GM06990 (cell line): ENCODE measurements at regions not wholly inside any gene's neighbourhood (a gene's known extent, or its start where the extent isn't known, plus 50 kb on each side); places are given as distances from the start of the nearest gene placed in this dataset.

Experiments used
- DNase-seq: peaks from one replicate; pipeline ENCODE4 v3.0.0-alpha.2; 2011; ENCODE audit not compliant: insufficient read length; ENCODE audit errors: extremely low read depth
- H3K27me3 ChIP-seq: replicated peaks from 2 replicates; pipeline ENCODE4 v1.6.0; 2011; ENCODE audit warnings: low read length; ENCODE audit not compliant: control insufficient read depth, insufficient read depth
- H3K36me3 ChIP-seq: 2 replicates; pipeline ENCODE4 v1.5.1; 2011; ENCODE audit warnings: low read length; ENCODE audit not compliant: control insufficient read depth, insufficient read depth
- H3K4me3 ChIP-seq: replicated peaks from 2 replicates; pipeline ENCODE4 v1.5.1; 2011; ENCODE audit warnings: low read depth, mild to moderate bottlenecking, control low read depth, low read length
- TF ChIP-seq, protein P1 (sequence below): IDR thresholded peaks from 2 replicates; pipeline ENCODE4 v1.5.1; 2011; ENCODE audit warnings: low read length, control low read depth, mild to moderate bottlenecking, inconsistent platforms; ENCODE audit not compliant: insufficient read depth, poor library complexity, severe bottlenecking

- no peak for DNase-seq
- Histone ChIP-seq H3K36me3 (no peaks in the 10 kb centered on the region), H3K27me3 (no peaks in the 10 kb centered on the region), H3K4me3 (no peak overlapping the region)
- TF ChIP-seq, protein P1, sequence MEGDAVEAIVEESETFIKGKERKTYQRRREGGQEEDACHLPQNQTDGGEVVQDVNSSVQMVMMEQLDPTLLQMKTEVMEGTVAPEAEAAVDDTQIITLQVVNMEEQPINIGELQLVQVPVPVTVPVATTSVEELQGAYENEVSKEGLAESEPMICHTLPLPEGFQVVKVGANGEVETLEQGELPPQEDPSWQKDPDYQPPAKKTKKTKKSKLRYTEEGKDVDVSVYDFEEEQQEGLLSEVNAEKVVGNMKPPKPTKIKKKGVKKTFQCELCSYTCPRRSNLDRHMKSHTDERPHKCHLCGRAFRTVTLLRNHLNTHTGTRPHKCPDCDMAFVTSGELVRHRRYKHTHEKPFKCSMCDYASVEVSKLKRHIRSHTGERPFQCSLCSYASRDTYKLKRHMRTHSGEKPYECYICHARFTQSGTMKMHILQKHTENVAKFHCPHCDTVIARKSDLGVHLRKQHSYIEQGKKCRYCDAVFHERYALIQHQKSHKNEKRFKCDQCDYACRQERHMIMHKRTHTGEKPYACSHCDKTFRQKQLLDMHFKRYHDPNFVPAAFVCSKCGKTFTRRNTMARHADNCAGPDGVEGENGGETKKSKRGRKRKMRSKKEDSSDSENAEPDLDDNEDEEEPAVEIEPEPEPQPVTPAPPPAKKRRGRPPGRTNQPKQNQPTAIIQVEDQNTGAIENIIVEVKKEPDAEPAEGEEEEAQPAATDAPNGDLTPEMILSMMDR = no peak
Observed at GRCh38 chr12:124142395-124143035, 152.4 kb upstream of the RFLNA start.

GRCh38 chr12:124143726-124144125 lies 151.2 kb upstream of the RFLNA start:
- Histone ChIP-seq H3K4me3 (no peak overlapping the region), H3K27me3 (no peaks in the 10 kb centered on the region), H3K36me3 (no peaks in the 10 kb centered on the region)
- TF ChIP-seq, protein P1 = no peak
- no peak for DNase-seq

GRCh38 chr12:124144531-124145194 lies 150.2 kb upstream of the RFLNA start:
- H3K36me3 ChIP-seq = no peaks in the 10 kb centered on the region
- no peak overlapping the region for H3K4me3 ChIP-seq
- TF ChIP-seq, protein P1 = no peak
- DNase-seq = no peak
- no peaks in the 10 kb centered on the region for H3K27me3 ChIP-seq

GRCh38 chr12:124147027-124147426 lies 147.9 kb upstream of the RFLNA start:
- DNase-seq = no peak
- Histone ChIP-seq H3K36me3 (no peaks in the 10 kb centered on the region), H3K4me3 (no peak overlapping the region), H3K27me3 (no peaks in the 10 kb centered on the region)
- TF ChIP-seq, protein P1 = no peak

- peak; percentile 39 for DNase-seq
- Histone ChIP-seq H3K27me3 (no peaks in the 10 kb centered on the region), H3K4me3 (no peak overlapping the region), H3K36me3 (no peaks in the 10 kb centered on the region)
- TF ChIP-seq, protein P1 = no peak
Observed at GRCh38 chr12:124147575-124147974, 147.3 kb upstream of the RFLNA start.
